ENCODE measurements at regions not wholly inside any gene's neighbourhood (a gene's known extent, or its start where the extent isn't known, plus 50 kb on each side); places are given as distances from the start of the nearest gene placed in this dataset.
"Not testable (repeated sequence)": the region's sequence is repeated elsewhere in the genome, so short reads cannot be mapped to it uniquely, and the experiment has no call there.

DNA sequence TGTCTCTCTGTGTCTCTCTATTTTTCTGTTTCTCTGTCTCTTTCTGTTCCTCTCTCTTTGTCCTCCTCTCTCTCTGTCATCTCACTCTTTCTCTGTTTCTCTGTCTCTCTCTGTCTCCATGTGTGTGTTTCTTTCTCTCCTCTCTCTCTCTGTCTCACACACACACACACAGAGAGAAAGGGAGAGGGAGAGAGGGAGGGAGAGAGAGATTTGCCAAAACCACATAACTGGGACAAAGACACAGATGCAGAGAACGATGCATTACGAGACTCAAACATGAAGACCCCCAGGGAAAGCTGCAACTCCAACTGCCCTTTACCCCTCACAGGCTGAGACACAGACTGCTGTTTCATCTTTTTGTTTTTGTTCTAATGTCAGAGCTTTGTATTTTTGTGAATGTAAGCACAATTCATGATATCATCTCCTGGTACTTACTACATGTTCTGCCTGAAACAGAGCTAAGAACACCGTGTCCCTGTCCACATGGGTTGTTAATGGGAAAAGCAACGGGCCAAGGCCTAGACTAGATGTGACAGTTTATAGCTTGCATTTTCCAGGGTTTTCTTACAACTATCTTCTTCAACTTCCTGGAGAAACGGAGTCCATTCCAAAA is 177.1 kb upstream of the ARID1B start:
- no peak for DNase-seq

DNA sequence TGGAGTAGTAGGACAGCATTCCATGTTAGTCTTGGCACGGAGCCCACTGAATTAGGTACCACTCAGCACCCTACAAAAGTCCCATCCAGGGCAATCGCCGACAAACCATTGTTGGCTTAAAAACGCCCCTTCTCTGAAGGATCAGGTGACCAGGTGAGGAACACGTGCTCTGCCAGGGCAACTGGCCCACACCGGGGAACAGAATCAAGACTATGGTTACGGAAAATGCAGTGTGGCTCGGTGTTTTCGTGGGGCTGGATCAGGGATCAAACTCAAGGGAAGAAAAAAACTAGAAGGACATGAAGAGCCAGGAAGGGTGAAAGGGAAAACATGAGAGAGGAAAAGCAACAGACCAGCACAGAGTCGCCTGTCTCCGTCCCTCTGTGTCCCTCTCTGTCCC is 177.8 kb upstream of the ARID1B start:
- DNase-seq: no peak

DNA sequence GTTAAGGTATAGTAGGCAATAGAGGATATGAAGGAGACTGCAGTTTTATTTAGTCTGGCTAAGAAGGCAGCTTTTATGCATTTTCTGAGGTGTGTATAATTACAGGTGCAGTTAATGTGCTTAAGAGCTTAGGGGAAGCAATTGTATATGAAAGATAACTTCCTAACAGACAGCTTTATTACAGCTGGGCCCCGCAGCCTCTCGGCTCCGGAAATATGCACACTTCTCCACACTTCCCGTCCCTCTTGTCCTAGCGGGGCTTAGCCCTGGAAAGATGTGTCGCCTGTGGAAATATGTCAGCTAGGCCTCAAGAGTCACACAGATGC is 178.4 kb upstream of the ARID1B start:
- DNase-seq: no peak

DNA sequence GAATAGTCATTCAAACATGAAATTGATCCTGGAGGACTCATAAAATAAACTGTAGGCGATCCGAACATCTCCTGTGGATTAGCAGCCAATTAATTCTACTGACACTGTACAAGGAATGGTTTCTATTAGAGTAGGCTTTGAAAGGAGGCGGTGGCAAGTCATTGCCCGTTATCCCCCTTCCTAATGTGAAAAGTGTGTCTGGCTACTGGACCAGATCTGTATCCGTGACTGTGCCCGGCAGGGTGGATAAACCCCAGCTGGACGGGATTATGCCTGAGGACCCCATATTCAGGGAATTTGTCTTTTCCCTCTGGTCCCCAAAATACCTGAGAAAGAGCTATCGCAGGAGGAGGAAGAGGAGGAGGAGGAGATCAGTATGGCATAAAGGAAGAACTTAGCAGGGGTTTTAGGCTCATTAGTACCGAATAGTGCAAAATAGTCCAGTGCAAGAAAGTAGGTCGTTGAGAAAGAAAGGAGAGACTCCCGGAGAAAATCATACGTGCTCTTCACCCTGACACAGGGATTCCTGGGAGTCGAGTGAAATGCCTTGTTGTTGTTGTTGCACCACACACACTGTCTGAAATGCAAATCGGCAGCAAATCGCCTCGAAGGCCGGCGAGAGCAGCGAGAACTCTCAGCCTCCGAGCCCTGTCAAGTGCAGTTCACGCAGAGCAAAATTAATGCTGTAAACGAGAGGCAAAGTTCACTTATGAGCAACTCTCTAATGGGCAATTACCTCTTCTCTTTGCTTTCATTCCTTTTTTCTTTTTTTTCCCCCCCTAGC is 178.9 kb upstream of the ARID1B start:
- no peak for DNase-seq

DNA sequence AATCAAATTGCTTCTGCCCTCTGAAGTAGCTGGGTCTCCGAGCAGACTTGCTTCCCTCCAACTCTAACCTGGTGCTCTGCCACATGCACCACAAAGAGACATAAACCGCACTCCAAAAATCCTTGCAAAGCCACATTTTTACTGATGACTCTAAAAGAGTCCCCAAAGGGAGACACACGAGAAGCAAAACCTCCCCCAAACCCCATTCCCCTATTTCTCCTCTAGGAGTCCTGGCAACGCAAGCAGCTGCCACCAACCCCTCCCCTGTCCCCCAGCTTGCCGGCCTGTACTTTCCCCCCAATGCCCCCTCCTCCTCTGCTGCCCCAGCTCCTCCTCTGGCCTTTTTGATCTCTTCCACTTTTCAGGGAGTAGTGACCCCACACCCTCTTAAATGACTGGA is 180.1 kb upstream of the ARID1B start:
- no peak for DNase-seq

DNA sequence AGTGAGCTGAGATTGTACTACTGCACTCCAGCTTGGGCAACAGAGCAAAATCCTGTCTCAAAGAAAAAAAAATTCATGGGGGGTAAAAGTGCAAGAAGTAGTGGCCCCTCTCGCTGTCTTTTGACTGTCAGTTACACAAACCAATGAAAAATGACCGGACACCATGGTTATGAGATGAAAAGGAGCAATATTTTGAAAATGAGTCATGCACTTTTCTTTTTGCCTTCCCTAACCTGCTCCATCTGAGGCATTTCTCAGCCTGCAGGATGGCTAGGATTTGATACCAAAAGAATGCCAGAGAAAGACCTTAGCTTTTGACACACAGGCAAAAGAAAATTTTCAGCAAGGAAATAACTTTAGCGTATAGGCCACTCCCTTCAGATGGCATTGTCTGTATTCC is 181.7 kb upstream of the ARID1B start:
- no peak for DNase-seq

DNA sequence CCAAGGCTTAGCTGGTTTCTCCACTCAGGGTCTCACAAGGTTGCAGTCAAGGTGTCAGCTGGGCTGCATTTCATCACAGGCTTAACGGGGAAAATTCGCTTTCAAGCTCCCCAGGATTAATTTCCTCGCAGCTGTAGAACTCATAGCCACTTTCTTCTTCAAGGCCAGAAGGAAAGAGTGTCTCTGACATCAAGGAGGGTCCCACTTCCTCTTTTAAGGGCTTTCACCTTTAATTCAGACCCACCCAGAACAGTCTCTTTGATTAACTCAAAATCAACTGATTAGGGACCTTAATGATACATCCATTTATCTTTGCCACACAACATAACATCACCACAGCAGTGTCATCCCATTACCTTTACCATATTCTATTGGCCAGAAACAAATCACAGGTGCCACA is 183.3 kb upstream of the ARID1B start:
- no peak for DNase-seq

DNA sequence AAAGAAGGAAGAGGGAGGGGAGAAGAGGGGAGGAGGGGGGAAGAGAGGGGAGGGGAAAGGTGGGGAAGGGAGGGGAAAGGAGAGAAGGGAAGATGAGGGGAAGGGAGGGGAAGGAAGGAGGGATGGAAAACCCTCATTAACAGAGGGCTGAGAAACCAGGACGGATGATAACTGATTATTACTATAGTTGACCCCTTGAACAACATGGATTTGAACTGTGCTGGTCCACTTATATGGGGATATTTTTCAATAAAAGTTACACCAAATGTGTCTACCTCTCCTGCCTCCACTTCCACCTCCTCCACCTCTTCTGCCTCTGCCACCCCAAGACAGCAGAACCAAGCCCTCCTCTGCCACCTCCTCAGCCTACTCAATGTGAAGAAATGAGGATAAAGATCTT is 184.1 kb upstream of the ARID1B start:
- DNase-seq: no peak

DNA sequence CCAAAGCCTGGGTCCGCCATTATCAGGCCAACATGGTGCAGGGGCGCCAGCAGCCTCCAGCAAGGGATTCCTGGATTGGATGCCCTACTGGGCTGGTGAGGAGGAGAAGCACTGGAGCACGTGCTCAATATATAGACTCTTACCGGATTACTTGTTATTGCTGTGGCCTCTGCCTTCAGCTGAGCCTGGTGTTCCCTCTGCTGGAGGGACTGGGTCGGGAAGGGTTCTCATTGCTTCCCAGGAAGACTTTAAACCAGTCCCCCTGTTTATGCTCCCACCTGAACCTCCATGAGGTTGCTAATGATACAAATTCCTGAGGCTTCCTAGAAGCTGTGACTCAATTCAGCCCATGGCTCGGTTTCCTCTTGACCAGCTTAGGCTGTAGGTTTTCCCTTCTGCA is 186.7 kb upstream of the ARID1B start:
- DNase-seq: no peak

DNA sequence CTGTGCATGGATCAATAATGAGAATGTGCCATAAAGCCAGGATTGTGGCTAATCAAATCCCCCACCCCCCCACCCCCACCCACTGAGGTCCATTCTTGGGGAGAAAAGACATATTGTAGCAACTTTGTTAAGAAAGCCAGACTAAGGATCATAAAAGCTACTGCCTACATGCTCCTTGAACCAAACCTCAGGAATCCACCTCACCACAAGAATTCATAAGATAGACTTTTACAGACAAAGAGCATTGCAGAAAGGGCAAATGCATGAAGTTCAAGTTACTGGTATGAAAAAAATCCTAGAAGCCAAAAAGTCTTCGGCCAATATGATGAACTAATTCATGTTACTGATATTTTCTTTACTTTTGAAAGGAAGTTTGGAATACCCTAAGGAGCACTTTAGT is 187.9 kb upstream of the ARID1B start:
- DNase-seq: no peak

DNA sequence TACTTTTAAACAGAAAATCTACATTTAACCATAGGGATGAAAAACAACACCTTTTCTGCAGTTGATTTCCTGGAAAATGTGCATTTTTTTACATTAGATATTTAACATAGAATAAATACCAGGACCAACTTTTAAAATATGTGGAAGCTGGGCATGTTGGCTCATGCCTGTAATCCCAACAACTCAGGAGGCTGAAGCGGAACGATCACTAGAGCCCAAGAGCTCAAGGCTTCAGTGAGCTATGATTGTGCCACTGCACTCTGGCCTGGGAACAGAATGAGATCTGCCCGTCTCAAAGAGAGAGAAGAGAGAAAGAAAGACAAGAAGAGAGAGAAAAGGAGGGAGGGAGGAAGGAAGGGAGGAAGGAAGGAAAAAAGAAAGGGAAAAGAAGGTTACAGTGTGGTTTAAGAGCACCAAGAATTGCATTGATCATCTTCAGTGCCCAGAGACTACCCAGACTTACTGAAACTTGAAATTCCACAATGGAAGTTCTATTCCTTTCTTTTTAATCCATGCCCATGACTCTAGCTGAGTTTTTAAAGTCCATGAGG is 189.4 kb upstream of the ARID1B start:
- DNase-seq: no peak

DNA sequence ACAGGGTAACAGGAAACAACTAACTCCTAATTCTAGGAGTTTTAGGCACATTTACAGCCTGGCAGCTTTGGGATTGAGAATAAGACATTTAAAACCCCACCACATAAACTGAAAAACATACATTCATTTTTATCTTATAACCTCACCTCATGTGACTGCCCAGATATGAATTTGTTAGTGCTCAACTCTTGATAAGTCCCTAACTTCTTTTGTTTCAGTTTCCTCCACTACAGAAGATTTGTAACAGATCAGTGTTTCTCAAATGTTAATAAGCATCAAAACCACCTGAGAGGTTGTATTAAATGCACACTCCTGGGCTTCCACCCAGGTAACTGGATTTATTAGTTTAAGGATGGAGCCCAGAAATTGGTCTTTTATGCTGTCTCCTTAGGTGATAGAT is 190.1 kb upstream of the ARID1B start:
- no peak for DNase-seq

DNA sequence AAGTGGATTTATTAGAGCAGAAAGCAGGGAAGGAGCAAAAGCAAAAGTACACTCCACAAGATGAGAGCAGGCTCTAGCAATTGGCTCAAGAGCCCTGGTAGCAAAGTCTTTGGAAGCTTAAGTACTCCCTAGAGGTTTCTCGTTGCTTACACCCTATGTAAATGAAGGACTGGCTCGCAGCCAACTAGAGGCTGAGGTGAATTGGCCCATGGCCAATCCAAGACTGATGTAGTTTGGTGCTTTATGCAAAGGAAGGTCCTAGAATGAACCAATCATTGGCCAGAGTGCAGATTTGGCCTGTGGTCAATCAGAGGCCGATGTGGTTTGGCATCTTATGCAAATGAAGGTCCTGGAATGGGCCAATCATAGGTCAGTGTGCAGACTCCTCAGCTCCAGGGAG is 191.3 kb upstream of the ARID1B start:
- no peak for DNase-seq

DNA sequence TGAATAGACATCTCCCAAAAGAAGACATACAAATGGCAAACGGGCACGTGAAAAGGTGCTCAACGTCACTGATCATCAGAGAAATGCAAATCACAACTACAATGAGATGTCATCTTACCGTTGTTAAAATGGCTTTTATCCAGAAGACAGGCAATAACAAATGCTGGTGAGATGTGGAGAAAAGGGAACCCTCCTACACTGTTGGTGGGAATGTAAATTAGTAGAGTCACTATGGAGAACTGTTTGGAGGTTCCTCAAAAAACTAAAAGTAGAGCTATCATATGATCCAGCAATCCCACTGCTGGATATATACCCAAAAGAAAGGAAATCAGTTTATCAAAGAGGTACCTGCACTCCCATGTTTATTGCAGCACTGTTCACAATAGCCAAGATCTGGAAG is 193.1 kb upstream of the ARID1B start:
- DNase-seq: not testable (repeated sequence)

DNA sequence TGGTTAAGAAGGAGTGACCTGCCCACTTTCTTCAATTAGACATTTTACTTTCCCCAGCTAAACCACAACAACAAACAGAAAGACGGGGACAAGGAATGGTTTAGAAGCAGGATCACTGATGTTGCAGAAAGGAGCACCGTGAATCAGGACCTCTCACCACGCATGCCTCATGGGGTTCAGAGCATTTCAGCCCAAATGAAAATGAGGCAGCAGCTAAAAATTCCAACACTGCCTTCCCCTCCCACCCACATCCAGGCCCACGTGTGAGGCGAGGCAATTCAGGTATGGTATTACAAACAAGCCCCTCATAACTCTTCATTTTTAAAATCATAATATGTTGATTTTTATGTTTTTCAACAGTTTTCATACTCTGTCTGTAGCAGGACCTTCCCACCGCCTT is 194.1 kb upstream of the ARID1B start:
- no peak for DNase-seq

DNA sequence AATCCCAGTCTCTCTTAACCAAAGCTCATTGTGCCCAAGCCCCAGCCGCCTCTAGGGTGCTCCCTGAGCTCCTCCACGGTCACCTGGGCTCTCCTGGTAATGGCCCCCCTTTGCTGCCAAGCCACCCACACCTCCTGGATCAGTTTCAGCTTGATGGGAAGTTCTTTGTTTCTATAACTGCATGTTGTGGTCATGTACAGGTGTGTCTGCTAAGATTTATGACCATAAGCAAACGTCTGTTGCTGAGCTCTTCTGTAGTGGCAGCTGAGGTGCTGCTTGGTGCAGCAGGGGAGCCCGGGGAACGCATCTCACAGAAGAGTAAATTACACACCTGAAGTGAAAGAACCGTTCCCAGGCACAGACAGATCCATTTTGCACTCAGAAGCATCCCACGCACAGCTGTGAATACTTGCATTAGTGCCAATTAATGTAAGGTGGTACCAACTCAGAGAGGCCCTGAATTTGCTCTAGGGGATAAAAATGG is 194.6 kb upstream of the ARID1B start:
- DNase-seq: no peak

DNA sequence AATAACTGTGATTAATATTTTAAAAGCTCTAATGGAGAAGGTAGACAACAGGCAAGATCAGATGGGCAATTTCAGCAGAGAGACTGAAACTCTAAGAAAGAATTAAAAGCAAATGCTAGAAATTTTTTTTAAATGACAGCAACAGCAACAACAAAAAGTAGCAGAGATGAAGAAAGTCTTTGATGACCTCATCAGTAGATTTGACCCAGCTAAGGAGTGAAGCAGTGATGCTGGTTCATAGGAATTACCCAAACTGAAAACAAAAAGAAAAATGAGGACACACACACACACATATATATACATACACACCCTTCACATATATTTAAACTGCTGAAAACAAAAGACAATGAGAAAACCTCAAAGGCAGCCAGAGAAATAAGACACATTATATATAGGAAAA is 197.6 kb upstream of the ARID1B start:
- no peak for DNase-seq

DNA sequence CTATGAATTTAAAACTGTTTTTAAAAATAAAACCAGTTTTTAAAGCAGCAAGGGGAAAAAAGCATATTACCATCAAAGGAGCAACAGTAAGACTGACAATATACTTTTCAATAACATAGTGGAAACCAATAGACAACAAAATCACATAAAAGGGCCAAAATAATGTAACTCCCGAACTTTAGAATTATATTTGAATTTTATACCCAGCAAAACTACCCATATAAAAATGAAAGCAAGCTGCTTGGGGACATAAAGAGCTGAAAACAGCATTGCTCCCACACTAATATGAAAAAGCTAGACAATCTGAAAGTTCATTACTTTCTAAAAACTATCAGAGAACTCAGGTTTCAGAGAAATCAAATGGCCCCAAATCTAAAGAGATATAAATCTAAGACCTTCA is 199.4 kb upstream of the ARID1B start:
- DNase-seq: no peak

DNA sequence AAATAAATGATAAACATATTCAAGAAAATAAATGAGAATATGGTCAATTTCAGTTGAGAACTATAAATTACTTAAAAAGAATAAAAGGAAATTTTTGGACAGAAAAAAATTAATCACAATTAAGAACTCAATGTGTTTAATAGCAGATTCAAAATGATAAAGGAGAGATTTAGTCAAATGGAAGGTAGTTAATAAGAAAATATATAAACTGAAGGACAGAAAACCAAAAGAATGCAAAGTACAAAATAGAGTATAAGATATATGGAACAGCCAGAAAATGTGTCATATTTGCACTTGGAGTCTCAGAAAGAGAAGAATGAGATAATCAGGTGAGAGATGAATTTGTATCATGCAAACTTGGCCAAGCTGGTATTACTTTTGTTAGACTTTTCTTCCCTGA is 201.8 kb upstream of the ARID1B start:
- DNase-seq: no peak

DNA sequence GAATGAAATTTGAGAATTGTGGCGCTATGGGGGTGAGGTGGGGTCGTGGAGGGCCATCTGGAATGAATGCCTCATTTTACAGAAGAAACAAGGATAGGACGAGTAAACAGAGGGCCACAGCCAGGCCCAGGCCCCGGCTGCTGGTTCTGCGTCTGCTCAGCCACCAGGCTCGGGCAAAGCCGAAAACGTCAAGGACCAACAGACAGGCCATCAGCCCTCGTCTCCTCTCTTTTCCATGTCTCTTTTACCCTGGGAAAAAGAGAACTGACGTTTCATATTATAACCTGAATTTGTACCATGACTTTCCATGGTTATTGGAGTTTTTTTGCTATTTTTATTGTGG is 212.4 kb upstream of the ARID1B start:
- DNase-seq: no peak

DNA sequence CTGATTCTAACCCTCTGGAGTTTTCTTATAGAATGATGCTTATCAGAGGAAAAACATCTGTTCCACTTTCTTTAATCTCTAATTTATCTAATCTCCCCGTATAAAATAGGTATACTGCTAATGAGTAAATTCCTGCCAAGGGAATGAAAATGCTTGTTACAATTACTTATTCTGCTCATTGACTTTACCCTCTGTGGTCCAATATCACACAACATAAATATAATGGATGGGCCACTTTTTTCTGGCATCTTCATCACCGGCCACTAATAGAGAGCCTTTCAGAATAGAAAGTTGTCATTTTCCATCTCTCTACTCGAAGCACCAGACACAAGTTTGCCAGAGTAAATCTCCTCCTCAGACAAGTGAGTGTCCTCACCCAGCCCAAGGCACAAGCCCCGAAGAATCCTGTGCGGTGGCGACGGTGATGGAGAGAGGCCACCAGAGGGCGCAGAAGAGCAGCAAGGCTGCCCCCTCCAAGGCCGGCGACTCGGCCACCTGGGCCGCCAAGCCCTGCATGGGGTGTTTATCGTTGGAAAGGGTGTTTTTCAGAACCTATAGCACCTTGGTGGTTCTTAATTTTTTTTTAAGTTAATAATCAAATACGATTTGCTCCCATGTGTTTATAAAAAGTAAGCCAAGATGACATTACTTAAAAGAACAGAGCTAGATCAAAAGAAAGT is 212.9 kb upstream of the ARID1B start:
- peak; percentile 60 for DNase-seq

DNA sequence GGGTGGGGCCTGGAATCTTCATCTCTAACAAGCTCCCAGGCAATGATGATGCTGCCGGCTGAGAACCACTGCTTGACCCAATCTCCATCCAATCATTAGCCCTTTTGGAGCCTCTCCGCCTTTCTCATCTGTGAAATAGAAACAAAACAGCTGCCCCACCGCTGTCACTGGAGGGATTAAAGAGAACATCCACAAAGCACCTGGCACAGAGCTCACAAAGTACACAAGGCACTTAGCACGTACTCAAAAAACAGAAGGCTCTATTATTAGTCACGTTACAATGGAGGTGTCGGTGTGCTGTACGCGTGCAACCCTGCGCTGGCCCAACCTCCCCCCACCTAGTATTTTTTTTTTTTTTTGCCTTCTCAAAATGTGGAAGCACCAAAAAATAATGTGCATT is 213.5 kb upstream of the ARID1B start:
- no peak for DNase-seq

DNA sequence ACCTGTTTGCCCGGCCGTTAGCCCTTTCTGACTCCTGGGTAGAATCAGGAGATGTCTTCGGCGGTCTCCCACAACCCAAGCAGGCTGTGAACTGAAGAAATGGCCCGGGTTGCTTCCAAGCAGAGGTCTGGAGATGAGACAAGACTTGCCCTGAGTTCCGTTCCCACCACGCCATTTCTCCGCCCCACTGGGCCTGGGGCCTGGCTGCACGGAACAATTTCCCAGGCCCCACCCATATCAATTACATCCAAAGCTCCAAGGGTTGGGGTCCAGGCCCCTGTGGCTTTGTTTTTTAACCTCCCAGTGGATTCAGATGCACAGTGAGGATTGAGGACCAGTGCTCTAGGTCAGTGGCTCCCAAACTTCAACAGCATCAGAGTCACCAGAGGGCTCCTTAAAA is 214.5 kb upstream of the ARID1B start:
- no peak for DNase-seq

DNA sequence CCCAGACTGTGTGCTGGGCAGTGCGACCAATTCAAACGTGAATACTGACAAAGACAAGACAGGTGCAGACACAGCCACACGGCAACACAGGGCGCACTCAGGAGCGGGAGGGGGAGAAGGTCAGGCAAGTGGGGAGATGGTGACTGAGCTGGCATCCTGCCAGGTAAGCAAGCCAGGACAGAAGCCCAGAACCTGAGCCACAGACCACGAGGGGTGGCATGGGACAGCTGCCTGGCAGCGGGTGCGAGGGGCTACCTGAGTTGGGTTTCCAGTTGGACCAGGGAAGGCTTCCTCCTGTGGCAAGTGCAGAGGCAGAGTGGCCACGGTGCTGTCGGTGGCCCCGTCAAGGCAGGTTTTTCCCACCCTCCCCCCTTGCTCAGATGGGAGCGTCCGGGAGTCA is 215.2 kb upstream of the ARID1B start:
- no peak for DNase-seq

All from activated CD4-positive, alpha-beta T cell treated with anti-CD3 and anti-CD28 coated beads for 1 hour (primary cell).